GM12892 (cell line): ENCODE measurements at regions not wholly inside any gene's neighbourhood (a gene's known extent, or its start where the extent isn't known, plus 50 kb on each side); places are given as distances from the start of the nearest gene placed in this dataset.

ENCODE experiments used
- POLR2A ChIP-seq: IDR thresholded peaks from 2 replicates; pipeline ENCODE4 v1.6.1; 2011; ENCODE audit warnings: low read depth, low read length, control low read depth
- POLR2AphosphoS5 ChIP-seq: IDR thresholded peaks from 2 replicates; pipeline ENCODE4 v1.6.1; 2011; ENCODE audit warnings: low read depth, low read length, control low read depth
- TAF1 ChIP-seq: IDR thresholded peaks from 2 replicates; pipeline ENCODE4 v1.6.1; 2011; ENCODE audit warnings: low read depth, mild to moderate bottlenecking, control low read depth, low read length, borderline replicate concordance

- no peak for TF ChIP-seq POLR2A
- TF ChIP-seq POLR2AphosphoS5 = no peak
- no peak for TF ChIP-seq TAF1
Measured at GRCh38 chr6:98118397-98119045, 715.9 kb upstream of the POU3F2 start.
